Left lung (tissue), 4 donors: ENCODE measurements at regions not wholly inside any gene's neighbourhood (a gene's known extent, or its start where the extent isn't known, plus 50 kb on each side); places are given as distances from the start of the nearest gene placed in this dataset.

Experiments
- ATAC-seq: fragments of 200-7000 bp; cut with Tn5 transposase; one replicate; pipeline ENCODE4 v1.9.1; 2020; ENCODE audit warnings: moderate library complexity
- DNase-seq, 4 donors: peaks; one replicate each; pipeline ENCODE4 v3.0.0-alpha.2; 2013 to 2020
- H3K27ac ChIP-seq, 2 donors: fragments of 200-600 bp; sonication (generic) in 1 of 2; one replicate each; pipeline versions ENCODE4 v1.5.0 to v1.8.0; 2020 to 2021
- H3K27me3 ChIP-seq, 2 donors: fragments of 200-600 bp; sonication (generic) in 1 of 2; one replicate each; pipeline versions ENCODE4 v1.5.0 to v1.8.0; 2020 to 2021
- H3K36me3 ChIP-seq, 2 donors: fragments of 200-600 bp; sonication (generic) in 1 of 2; one replicate each; pipeline versions ENCODE4 v1.5.0 to v1.8.0; 2020 to 2021
- H3K4me1 ChIP-seq, 2 donors: fragments of 200-600 bp; one replicate each; pipeline ENCODE4 v1.8.0; 2021
- H3K4me3 ChIP-seq, 2 donors: fragments of 200-600 bp; sonication (generic) in 1 of 2; one replicate each; pipeline versions ENCODE4 v1.5.0 to v1.8.0; 2020 to 2021; ENCODE audit warnings: mild to moderate bottlenecking in 1 of 2
- H3K9me3 ChIP-seq, 2 donors: fragments of 200-600 bp; sonication (generic) in 1 of 2; one replicate each; pipeline versions ENCODE4 v1.5.0 to v1.8.0; 2020 to 2021
- intact Hi-C, 2 donors: fragments of 100-400 bp; cut with DNase I; formaldehyde crosslinking; loops; one replicate each; pipeline versions ENCODE4 v1.11.2 to v1.14.2; 2022
- TF ChIP-seq, protein P1 (sequence below), 2 donors: fragments of 200-600 bp; sonication (generic) in 1 of 2; IDR thresholded peaks; one replicate each; pipeline versions ENCODE4 v1.5.0 to v1.8.0; 2021; ENCODE audit warnings: antibody characterized with exemption in 2 of 2
- donor health status: DM: no; HTN: yes; CAD: no.
- donor health status: DM: no; HTN: no; CAD: no.

DNA sequence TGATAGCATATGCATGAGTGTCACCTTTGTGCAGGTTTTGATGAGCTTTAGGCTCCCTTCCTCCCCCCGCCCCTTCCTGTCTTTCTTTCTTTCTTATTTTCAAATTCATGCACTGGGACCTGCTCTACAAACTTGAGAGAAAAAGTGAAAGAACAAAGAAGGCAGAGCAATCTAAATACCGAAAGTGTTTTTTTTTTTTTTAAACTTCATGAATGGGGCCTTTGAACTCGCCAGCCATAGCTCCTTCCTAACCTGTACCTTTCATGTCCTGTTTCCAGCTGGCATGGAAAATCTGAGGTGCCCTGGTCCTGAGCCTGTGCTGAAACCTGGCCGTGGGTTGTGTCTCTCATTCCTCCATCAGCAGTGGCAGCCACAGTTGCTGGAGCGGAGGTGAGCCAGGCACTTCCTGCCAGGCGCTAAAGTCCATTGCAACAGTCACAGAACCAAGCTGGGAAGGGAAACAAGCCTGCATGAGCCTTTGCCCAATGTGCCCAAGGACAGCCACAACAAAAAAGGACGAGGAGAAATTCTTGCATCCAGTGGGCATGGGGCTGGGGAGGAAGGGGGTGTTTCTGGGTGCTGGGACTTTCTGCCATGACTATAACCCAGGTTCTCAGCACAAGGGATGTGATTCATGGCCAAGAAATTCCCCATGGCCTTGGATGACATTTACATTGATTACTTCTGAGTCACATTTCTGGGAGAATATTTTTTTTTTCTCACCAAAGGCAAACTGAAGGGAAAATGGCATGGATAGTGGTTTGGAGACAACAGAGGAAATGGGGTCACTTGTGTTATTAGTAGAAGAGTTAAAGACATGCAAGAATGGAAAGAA is 102.7 kb downstream of the TMEM30B start:
- intact Hi-C loops: no loop called here
- peak; percentile 59 for ATAC-seq
- H3K4me3 ChIP-seq: no peak overlapping the region
- TF ChIP-seq, protein P1, sequence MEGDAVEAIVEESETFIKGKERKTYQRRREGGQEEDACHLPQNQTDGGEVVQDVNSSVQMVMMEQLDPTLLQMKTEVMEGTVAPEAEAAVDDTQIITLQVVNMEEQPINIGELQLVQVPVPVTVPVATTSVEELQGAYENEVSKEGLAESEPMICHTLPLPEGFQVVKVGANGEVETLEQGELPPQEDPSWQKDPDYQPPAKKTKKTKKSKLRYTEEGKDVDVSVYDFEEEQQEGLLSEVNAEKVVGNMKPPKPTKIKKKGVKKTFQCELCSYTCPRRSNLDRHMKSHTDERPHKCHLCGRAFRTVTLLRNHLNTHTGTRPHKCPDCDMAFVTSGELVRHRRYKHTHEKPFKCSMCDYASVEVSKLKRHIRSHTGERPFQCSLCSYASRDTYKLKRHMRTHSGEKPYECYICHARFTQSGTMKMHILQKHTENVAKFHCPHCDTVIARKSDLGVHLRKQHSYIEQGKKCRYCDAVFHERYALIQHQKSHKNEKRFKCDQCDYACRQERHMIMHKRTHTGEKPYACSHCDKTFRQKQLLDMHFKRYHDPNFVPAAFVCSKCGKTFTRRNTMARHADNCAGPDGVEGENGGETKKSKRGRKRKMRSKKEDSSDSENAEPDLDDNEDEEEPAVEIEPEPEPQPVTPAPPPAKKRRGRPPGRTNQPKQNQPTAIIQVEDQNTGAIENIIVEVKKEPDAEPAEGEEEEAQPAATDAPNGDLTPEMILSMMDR (IDR thresholded peaks at IDR 0.05): no peak
- H3K4me1 ChIP-seq: no peaks in the 10 kb centered on the region
- no peaks in the 10 kb centered on the region for H3K36me3 ChIP-seq
- no peaks in the 10 kb centered on the region for H3K9me3 ChIP-seq
- DNase-seq: no peak
- no peaks in the 10 kb centered on the region for H3K27me3 ChIP-seq
- no peak overlapping the region for H3K27ac ChIP-seq

DNA sequence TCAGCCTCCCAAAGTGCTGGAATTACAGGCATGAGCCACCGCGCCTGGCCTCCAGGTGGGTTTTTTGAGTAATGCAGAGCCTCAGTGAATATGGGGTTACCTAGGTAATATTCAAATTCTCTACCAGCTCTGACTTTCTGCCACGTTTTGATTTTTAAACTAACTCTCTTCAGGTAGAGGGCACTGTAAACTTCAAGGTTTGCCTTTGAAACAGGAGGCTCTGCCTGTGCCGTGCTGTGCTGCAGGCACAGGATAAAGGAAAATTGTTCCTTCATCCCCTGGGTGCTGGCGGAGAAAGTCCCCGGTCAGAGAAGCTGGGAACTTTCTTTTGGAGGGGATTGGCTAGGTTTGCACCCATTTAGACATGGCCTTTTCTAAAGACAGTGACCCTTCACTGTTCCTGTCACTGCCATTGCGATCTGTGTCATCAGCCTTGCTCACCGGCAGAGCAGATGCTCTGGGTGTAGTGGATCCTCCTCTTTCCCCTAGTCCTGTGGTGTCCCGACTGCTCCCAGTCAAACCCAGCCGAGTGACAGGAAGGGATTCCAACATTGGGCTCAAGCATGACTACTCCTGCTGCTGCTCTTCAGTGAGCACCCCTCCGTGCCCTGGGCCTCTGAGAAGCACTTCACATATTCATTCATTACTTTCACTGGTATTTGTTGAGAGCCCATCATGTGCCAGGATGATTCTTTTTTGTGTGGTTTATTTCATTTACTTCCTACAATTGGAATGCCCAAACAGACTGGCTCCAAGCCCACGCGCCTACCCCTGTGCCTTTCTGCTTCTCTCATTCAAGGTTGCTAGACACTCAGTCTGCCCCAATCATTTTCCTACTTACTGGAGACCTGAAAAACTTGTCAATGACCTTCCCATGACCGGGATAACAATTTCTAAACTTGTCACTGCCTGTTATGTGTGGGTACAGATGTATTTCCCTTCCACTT is 103.6 kb downstream of the TMEM30B start:
- H3K36me3 ChIP-seq: no peaks in the 10 kb centered on the region
- no peak overlapping the region for H3K4me3 ChIP-seq
- H3K4me1 ChIP-seq: no peaks in the 10 kb centered on the region
- ATAC-seq (no peak), DNase-seq (no peak)
- intact Hi-C loops: no loop called here
- TF ChIP-seq, protein P1 (IDR thresholded peaks at IDR 0.05): no peak
- no peaks in the 10 kb centered on the region for H3K9me3 ChIP-seq
- no peaks in the 10 kb centered on the region for H3K27me3 ChIP-seq
- no peak overlapping the region for H3K27ac ChIP-seq

DNA sequence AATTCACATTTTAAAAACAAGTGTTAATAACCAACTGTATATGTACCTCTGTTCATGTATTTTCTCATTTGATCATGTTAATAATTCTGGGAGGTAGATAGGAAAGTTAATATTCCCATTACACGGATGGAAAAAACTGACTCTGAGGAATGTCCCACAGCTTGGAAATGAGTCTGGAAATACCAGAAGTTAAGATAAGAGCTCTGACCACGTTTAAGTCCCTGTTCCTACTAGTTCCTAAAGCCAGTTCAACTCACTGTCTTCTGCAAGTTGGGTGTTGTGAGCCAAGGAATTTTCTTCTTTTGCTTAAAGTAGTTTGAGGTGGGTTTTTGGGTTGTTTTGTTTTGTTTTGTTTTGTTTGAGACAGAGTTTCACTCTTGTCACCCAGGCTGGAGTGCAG is 104.5 kb downstream of the TMEM30B start:
- no peak overlapping the region for H3K4me3 ChIP-seq
- DNase-seq (no peak), ATAC-seq (no peak)
- TF ChIP-seq, protein P1 (IDR thresholded peaks at IDR 0.05): no peak
- H3K4me1 ChIP-seq: no peaks in the 10 kb centered on the region
- no peaks in the 10 kb centered on the region for H3K36me3 ChIP-seq
- H3K27me3 ChIP-seq: no peaks in the 10 kb centered on the region
- no peak overlapping the region for H3K27ac ChIP-seq
- intact Hi-C loops: no loop called here
- H3K9me3 ChIP-seq: no peaks in the 10 kb centered on the region

DNA sequence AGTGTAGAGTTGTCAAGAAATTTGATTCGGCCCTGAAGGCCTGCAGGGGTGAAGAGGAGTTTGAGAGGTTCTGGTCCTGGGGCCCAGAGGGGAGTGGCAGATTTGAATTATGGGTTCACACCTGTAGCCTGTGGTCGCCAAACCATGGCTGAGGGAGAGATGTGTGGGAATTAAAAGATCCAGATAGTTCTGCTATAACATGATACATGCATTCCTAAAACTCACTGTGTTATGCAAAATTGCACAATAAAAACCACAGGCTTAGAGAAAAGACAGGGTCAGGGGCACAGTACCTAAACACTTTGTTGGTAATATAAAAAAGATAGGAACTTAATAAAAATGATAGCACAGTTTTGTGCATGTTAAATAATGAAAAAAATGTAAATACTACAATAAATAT is 106.2 kb downstream of the TMEM30B start:
- no peak for DNase-seq
- Histone ChIP-seq H3K4me3 (no peak overlapping the region), H3K27me3 (no peaks in the 10 kb centered on the region), H3K9me3 (no peaks in the 10 kb centered on the region), H3K36me3 (no peaks in the 10 kb centered on the region), H3K27ac (no peak overlapping the region), H3K4me1 (no peaks in the 10 kb centered on the region)
- TF ChIP-seq, protein P1 (IDR thresholded peaks at IDR 0.05): no peak
- intact Hi-C loops: no loop called here
- ATAC-seq: no peak

DNA sequence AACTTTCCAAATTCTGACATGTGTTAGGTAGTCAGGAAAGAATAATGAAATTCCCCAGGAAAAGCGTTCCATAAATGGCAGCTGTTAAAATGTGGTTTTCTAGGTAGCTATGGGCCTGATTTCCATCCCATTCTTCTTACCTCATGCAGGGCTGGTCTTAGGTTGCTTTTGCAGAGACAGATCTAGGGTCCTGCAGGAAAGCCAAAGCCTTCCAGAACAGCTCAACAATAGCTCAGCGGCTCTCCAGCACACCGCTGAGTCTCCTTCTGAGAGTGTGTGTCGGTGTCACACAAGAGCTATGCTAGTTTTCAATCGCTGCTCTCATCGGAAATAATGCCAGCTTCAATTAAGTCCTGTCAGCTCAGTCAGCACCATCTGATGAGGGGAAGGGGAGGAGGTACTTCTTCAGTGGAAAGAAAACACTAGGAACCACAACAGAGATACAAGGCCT is 106.7 kb downstream of the TMEM30B start:
- Histone ChIP-seq H3K9me3 (no peaks in the 10 kb centered on the region), H3K27ac (no peak overlapping the region), H3K4me1 (no peaks in the 10 kb centered on the region), H3K36me3 (no peaks in the 10 kb centered on the region), H3K27me3 (no peaks in the 10 kb centered on the region), H3K4me3 (no peak overlapping the region)
- DNase-seq: no peak
- TF ChIP-seq, protein P1 (IDR thresholded peaks at IDR 0.05): no peak
- ATAC-seq: no peak
- intact Hi-C loops: no loop called here
